ENCODE measurements at regions not wholly inside any gene's neighbourhood (a gene's known extent, or its start where the extent isn't known, plus 50 kb on each side); places are given as distances from the start of the nearest gene placed in this dataset.

GRCh38 chr22:44442186-44442815 is 55.7 kb downstream of the RTL6 start:
- ChIA-PET POLR2A (no interaction called here), CTCF (no interaction called here)
- no peaks in the 10 kb centered on the region for H3K4me1 ChIP-seq (ENCODE audit: control insufficient read depth, insufficient read depth, low read length)
- no peak for TF ChIP-seq ZNF394 (tag by site-specific recombination; IDR thresholded peaks at IDR 0.05; ENCODE audit: borderline replicate concordance)
- TF ChIP-seq ZNF600 (tag by site-specific recombination; IDR thresholded peaks at IDR 0.05), result no peak
- TF ChIP-seq ZNF510 (tag by site-specific recombination; IDR thresholded peaks at IDR 0.05; ENCODE audit: insufficient replicate concordance), result no peak
- no peak for TF ChIP-seq REPIN1 (tag by site-specific recombination; IDR thresholded peaks at IDR 0.05; ENCODE audit: low read depth)
- no peak for TF ChIP-seq MYNN (tag by site-specific recombination; IDR thresholded peaks at IDR 0.05; ENCODE audit: borderline replicate concordance)
- TF ChIP-seq ZNF155 (tag by site-specific recombination; IDR thresholded peaks at IDR 0.05), result no peak
- TF ChIP-seq ZNF544 (tag by site-specific recombination; IDR thresholded peaks at IDR 0.05), result no peak
- no peak for TF ChIP-seq GLIS1 (tag by site-specific recombination; IDR thresholded peaks at IDR 0.05)
- TF ChIP-seq PRDM4 (tag by site-specific recombination; IDR thresholded peaks at IDR 0.05), result no peak
- no peak for TF ChIP-seq HOXA7 (CRISPR knock-in tag; IDR thresholded peaks at IDR 0.05; ENCODE audit: borderline replicate concordance)
- TF ChIP-seq ZNF654 (tag by site-specific recombination; IDR thresholded peaks at IDR 0.05; ENCODE audit: low read depth), result no peak
- no peak for TF ChIP-seq ZNF311 (tag by site-specific recombination; IDR thresholded peaks at IDR 0.05; ENCODE audit: borderline replicate concordance)
- H3K36me3 ChIP-seq (ENCODE audit: control insufficient read depth in 2 of 2, insufficient read depth in 1 of 2, low read length in 2 of 2), result no peaks in the 10 kb centered on the region
- no peak overlapping the region for H3K4me3 ChIP-seq (ENCODE audit: low read depth, low read length)
- no peak overlapping the region for H3K27ac ChIP-seq (ENCODE audit: extremely low read depth, low read depth, low read length)
- H3K9me3 ChIP-seq (ENCODE audit: control insufficient read depth, insufficient read depth, low read depth, low read length), result no peaks in the 10 kb centered on the region; the same call in 1 of the 2 replicates

GRCh38 chr22:44441401-44442185 is 56.4 kb downstream of the RTL6 start:
- no peaks in the 10 kb centered on the region; the same call in 1 of the 2 replicates for H3K9me3 ChIP-seq (ENCODE audit: control insufficient read depth, insufficient read depth, low read depth, low read length)
- ChIA-PET CTCF (interaction anchor here (0.9 kb wide), 1 partner anchor 184 kb away, joined by 3 read pairs; no protein-coding TSS in a partner anchor), POLR2A (no interaction called here)
- H3K36me3 ChIP-seq (ENCODE audit: control insufficient read depth in 2 of 2, insufficient read depth in 1 of 2, low read length in 2 of 2), result no peaks in the 10 kb centered on the region
- TF ChIP-seq BCL11A (tag by site-specific recombination; IDR thresholded peaks at IDR 0.05; ENCODE audit: low read depth) (no peak), ZFP37 (tag by site-specific recombination; IDR thresholded peaks at IDR 0.05) (no peak), ZNF302 (tag by site-specific recombination; IDR thresholded peaks at IDR 0.05; ENCODE audit: low read depth) (no peak), PRDM2 (tag by site-specific recombination; IDR thresholded peaks at IDR 0.05; ENCODE audit: borderline replicate concordance) (no peak), YY2 (tag by site-specific recombination; IDR thresholded peaks at IDR 0.05) (no peak), GLI4 (tag by site-specific recombination; IDR thresholded peaks at IDR 0.05) (no peak), ZNF692 (tag by site-specific recombination; IDR thresholded peaks at IDR 0.05) (no peak)
- no peaks in the 10 kb centered on the region for H3K4me1 ChIP-seq (ENCODE audit: control insufficient read depth, insufficient read depth, low read length)
- no peak overlapping the region for H3K4me3 ChIP-seq (ENCODE audit: low read depth, low read length)
- no peak overlapping the region for H3K27ac ChIP-seq (ENCODE audit: extremely low read depth, low read depth, low read length)
